ENCODE measurements at regions not wholly inside any gene's neighbourhood (a gene's known extent, or its start where the extent isn't known, plus 50 kb on each side); places are given as distances from the start of the nearest gene placed in this dataset.

- DNase-seq (ENCODE audit: low spot score), result peak; percentile 69
Measured at GRCh38 chr17:69719474-69720048, 305.1 kb downstream of the MAP2K6 start.

GRCh38 chr17:69722518-69722917 is 308.0 kb downstream of the MAP2K6 start:
- no peak for DNase-seq (ENCODE audit: low spot score)

GRCh38 chr17:69723316-69723715 is 308.8 kb downstream of the MAP2K6 start:
- DNase-seq (ENCODE audit: low spot score), result no peak

- DNase-seq (ENCODE audit: low spot score), result no peak
Measured at GRCh38 chr17:69723741-69724140, 309.2 kb downstream of the MAP2K6 start.

GRCh38 chr17:69724238-69724637 is 309.7 kb downstream of the MAP2K6 start:
- DNase-seq (ENCODE audit: low spot score), result no peak

DNA sequence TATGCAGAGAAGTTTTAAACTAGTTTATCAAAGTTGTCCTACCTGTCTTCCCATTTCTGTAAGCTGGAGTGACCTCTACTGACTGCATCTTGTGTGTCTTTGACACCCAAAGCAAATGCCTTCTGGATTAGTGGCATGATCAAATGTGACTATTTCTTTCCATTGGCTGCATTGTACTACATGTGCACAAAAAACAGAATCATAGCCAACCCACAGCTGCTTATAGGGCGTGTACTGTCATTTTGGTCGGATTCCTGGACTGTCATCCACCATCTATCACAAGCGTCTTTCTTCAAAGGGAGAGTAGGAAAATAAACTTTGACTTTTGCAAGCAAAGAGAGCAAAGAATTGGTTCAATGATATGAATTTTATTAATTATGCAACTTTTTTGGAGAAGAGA is 310.6 kb downstream of the MAP2K6 start:
- no peak for DNase-seq (ENCODE audit: low spot score)

DNA sequence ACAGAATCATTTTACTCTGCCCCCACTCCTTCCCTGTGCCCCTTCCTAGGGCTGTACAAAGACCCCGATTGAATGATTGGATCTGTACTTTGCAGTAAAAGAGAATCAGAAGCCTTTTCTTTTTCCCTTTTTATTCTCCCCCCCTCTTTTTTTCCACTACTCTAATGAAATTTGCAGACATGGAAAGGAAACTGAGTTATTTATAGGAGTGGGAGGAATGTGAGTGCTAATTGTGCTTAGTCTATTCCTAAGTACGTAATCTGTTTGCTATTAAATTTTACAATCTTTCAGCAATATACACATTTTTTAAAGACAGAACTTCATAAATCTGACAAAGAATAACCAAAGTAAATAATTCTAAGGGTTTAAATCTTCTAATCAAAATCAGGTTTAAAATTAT is 314.3 kb downstream of the MAP2K6 start:
- no peak for DNase-seq (ENCODE audit: low spot score)

GRCh38 chr17:69729944-69730343 is 315.4 kb downstream of the MAP2K6 start:
- peak; percentile 90 for DNase-seq (ENCODE audit: low spot score)

- peak; percentile 96 for DNase-seq (ENCODE audit: low spot score)
Measured at GRCh38 chr17:69732272-69732918, 317.9 kb downstream of the MAP2K6 start.

DNA sequence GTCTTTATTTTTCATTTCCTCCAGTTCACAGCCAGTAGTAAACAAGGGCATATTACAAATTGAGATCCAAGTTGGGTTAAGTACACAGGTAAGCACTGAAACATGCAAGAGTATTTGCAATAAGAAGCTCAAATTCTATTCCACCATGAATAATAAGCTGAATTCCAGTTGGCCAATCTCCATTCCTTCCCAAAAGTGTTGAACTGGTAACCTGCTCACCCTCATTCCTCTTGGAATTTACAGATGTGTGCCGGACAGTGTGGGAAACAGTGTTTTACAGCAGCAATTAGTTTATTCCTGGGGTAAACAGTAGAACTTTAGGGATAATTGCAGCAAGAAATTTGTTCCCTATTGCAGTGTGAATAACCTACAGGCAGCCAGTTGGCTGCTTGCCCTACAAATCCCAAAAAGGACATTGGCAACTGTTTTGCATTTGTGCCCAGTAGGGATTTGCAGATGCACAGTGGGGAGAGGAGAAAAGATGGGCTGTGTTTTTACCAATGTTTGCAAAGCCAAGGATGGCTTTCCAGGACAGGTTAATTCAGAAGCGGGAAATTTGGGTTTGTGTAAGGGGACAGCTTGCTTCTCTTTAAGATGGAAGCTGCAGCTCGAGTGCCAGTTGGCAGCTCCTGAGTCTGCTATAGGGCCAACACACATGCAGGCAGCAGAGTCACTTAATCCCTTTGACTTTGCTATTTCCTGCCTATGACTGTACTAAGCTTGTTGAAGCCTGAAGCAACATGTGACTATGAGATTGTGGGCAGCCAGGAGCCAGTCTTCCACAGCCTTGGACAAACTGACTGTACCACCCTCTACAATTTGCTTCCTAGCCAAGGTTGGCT is 318.9 kb downstream of the MAP2K6 start:
- peak; percentile 95 for DNase-seq (ENCODE audit: low spot score)

DNA sequence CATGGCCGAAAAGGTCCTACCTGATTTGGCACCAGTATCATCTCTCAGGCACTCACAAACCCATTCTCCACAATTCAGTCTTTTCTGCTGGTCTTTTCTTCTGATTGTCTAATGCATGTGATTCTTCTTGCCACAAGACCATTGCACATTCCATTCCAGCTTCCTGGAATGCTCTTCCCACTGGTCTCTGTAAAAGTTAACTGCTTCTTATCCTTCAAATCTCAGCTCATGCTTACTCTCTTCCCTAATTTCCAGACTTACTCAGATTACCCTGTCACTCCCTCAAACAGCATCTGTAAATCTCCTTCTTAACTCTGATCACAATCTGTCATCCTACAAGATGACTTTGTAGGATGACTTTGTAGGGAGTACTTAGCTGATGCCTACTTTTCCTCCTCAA is 320.2 kb downstream of the MAP2K6 start:
- peak; percentile 38 for DNase-seq (ENCODE audit: low spot score)

DNA sequence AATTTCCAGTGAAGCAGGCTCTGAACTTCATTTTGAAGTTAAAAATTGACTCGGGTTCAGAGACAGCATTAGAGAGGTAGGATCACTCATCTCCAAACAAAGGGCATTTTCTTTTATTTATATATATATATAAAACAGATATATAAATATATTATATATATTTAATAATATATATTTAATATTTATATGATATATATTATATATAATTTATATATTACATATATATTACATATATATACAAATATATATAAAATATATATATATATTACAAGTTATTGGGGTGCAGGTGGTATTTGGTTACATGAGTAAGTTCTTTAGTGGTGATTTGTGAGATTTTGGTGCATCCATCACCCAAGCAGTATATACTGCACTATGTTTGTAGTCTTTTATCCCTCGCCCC is 320.8 kb downstream of the MAP2K6 start:
- DNase-seq (ENCODE audit: low spot score), result no peak

GRCh38 chr17:69743091-69743490 is 328.6 kb downstream of the MAP2K6 start:
- peak; percentile 41 for DNase-seq (ENCODE audit: low spot score)

- no peak for DNase-seq (ENCODE audit: low spot score)
Measured at GRCh38 chr17:69744512-69745070, 330.1 kb downstream of the MAP2K6 start.

DNA sequence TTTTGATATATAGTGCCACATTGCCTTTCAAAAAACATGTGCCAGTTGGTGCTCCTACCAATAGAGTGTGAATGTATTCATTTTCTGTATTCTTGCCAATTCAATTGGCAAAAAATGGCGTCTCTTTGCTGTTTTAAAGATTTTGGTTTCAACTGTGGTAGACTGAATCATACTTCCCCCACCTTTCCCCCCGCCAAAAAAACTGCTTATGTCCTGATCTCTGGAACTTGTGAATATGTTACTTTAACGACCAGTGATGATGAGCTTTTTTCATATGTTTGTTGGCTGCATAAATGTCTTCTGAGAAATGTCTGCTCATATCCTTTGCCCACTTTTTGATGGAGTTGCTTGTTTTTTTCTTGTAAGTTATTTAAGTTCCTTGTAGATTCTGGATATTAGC is 325.1 kb upstream of the KCNJ16 start:
- no peak for DNase-seq (ENCODE audit: low spot score)

DNA sequence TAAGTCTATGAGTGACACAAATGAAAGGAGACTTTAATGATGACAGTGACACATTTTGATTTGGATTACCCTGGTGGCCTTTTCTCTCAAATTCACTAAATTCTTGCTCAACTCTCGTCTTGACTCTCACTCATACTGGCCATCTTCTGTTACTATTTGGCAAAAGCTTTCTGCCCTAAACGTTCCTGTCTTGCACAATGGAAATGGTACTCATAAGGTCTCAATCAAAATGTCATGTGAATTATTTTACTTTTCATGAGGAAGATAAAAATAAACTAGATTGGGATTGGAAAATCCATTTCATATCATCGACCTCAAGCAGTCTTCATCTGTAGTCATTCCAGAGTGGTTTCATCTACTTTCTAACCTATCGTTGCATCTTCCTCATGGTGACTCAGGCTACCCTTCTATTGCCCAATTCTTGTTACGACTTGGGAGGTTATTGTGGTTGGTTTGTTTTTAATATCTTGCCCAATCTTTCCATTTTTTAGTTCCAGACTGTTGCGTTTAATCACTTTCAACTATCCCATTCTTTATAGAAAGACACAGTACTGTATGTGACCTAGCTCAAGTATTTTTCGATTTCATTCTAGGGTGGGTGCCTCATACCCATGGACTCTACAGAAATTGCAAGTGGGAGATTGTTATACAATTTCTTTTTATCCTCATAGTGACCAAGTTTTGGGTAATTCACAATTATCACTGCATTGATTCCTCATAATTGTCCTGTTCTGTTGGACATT is 317.2 kb upstream of the KCNJ16 start:
- DNase-seq (ENCODE audit: low spot score), result no peak

DNA sequence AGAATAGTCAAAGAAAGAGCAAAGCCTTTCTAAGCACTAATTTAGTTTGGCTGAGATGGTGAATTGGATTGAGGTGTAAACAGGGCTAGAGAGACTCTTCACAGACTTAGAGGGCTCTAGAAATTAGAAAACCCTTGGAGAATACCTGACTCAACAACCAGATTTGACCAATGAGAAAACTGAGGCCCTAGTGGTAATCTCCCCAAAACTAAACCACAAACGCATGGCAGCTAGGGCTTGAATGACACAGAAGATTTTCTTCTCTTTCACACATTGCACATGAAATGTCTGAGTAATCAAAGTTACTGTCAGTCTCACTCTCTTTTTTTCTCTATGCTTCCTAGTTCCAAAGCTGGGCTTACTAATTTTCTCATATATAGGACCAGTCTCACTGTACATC is 314.5 kb upstream of the KCNJ16 start:
- DNase-seq (ENCODE audit: low spot score), result peak; percentile 13

- peak; percentile 14 for DNase-seq (ENCODE audit: low spot score)
Measured at GRCh38 chr17:69761011-69761410, 314.0 kb upstream of the KCNJ16 start.

GRCh38 chr17:69761767-69762321 is 313.2 kb upstream of the KCNJ16 start:
- DNase-seq (ENCODE audit: low spot score), result peak; percentile 94

- DNase-seq (ENCODE audit: low spot score), result no peak
Measured at GRCh38 chr17:69762359-69762758, 312.7 kb upstream of the KCNJ16 start.

DNA sequence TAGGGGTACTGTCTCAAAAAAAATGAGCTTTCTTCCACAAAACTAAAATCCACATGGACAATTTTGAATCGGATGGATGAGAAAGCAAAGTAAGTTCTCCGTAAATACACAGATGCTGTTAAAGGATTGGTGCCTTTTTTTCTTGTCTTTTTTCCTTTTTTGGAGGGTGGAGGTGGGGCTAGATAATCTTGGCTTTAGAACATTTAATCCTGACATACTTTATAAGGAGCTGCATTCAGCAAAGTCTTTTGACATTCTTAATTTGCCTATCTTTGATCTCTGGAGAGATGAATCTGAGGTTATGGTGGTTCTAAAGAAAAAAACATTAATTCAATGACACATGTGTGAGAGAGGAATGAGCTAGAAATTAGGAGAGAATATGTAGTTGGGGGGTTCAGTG is 312.3 kb upstream of the KCNJ16 start:
- DNase-seq (ENCODE audit: low spot score), result no peak

DNA sequence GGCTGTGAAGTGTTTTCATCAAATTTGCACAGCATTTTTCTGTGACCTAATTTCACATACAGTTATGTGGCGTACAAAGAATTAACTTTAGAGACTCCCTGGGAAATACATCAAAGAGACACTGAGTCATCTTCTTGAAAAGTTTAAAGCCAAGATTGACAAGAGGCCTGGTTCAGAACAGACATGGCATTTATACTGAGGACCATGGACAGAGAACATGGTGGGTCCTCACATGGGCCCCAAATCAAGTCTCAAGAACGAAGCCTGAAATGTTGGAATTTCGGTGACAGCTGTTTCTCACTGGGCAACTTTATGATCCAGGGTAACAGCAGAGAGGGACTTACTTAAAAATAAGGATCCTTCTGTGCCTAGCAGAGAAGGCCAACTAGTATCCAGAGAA is 311.5 kb upstream of the KCNJ16 start:
- peak; percentile 19 for DNase-seq (ENCODE audit: low spot score)
